Kidney epithelial cell (primary cell): ENCODE measurements at regions not wholly inside any gene's neighbourhood (a gene's known extent, or its start where the extent isn't known, plus 50 kb on each side); places are given as distances from the start of the nearest gene placed in this dataset.

Experiments used
- DNase-seq: peaks from one replicate; pipeline ENCODE4 v3.0.0-alpha.2; 2010; ENCODE audit warnings: low read depth
- H3K27me3 ChIP-seq: 2 replicates; pipeline ENCODE4 v1.6.0; 2011; ENCODE audit warnings: low read length; ENCODE audit not compliant: control insufficient read depth, insufficient read depth
- H3K36me3 ChIP-seq: 2 replicates; pipeline ENCODE4 v1.5.1; 2011; ENCODE audit warnings: low read length; ENCODE audit not compliant: control insufficient read depth, insufficient read depth
- H3K4me3 ChIP-seq: 2 replicates; pipeline ENCODE4 v1.5.1; 2011; ENCODE audit warnings: low read depth, mild to moderate bottlenecking, control low read depth, low read length
- TF ChIP-seq, protein P1 (sequence below): IDR thresholded peaks from 2 replicates; pipeline ENCODE4 v1.5.1; 2011; ENCODE audit warnings: mild to moderate bottlenecking, moderate library complexity, low read length, control low read depth, inconsistent platforms; ENCODE audit not compliant: insufficient read depth, poor library complexity, severe bottlenecking

DNA sequence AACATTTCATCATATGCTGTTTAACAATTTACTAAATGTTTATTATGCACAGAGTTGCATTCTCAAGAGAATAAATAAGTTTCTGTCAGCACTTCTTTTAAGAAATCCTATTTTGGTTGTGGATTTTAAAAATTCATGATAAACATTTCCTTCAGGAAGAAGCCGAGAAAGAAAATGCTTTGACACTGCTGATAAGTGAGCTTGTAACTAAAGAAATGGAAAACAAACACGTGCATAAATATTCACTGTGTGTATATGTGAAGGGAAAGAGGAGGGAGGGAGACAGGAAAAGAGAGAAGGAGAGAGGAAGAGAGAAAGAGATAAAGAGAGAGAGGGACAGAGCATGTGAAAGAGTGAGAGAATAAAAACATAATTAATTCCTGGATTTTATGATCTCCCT is 1165.0 kb downstream of the DIAPH3 start:
- Histone ChIP-seq H3K36me3 (no peaks in the 10 kb centered on the region), H3K4me3 (no peak overlapping the region), H3K27me3 (no peaks in the 10 kb centered on the region)
- no peak for DNase-seq
- TF ChIP-seq, protein P1, sequence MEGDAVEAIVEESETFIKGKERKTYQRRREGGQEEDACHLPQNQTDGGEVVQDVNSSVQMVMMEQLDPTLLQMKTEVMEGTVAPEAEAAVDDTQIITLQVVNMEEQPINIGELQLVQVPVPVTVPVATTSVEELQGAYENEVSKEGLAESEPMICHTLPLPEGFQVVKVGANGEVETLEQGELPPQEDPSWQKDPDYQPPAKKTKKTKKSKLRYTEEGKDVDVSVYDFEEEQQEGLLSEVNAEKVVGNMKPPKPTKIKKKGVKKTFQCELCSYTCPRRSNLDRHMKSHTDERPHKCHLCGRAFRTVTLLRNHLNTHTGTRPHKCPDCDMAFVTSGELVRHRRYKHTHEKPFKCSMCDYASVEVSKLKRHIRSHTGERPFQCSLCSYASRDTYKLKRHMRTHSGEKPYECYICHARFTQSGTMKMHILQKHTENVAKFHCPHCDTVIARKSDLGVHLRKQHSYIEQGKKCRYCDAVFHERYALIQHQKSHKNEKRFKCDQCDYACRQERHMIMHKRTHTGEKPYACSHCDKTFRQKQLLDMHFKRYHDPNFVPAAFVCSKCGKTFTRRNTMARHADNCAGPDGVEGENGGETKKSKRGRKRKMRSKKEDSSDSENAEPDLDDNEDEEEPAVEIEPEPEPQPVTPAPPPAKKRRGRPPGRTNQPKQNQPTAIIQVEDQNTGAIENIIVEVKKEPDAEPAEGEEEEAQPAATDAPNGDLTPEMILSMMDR: no peak

DNA sequence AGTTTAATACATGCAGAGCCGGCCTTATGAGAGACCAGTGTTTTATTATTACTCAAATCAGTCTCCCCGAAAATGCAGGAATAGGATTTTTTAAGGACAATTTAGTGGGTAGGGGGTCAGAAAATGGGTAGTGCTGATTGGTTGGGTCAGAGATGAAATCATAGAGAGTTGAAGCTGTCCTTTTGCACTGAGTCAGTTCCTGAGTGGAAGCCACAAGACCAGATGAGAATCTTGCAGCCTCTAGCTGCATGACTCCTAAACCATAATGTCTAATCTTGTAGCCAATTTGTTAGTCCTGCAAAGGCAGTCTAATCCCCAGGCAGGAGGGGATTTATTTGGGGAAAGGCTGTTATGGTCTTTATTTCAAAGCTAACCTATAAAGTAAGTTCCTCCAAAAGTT is 1163.9 kb downstream of the DIAPH3 start:
- TF ChIP-seq, protein P1: no peak
- Histone ChIP-seq H3K4me3 (no peak overlapping the region), H3K27me3 (no peaks in the 10 kb centered on the region), H3K36me3 (no peaks in the 10 kb centered on the region)
- DNase-seq: no peak

DNA sequence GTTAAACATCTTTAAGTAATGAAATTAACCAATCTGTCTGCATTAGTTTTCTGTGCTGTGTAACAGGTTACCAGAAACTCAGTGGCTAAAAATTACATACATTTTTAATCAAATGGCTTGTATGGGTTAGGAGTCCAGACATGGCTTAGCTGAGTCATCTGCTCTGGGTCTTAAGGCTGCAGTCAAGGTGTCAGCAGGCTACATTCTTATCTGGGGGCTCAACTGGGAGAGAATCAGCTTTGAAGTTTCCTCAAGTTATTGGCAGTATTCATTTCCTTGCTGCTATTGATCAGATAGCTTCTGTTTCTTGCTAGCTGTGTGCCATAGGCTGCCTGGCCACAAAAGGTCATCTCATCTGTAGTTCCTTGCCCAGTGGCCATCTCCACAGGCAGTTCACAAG is 1163.0 kb downstream of the DIAPH3 start:
- no peak for DNase-seq
- no peaks in the 10 kb centered on the region for H3K27me3 ChIP-seq
- H3K36me3 ChIP-seq: no peaks in the 10 kb centered on the region
- TF ChIP-seq, protein P1: no peak
- H3K4me3 ChIP-seq: no peak overlapping the region

DNA sequence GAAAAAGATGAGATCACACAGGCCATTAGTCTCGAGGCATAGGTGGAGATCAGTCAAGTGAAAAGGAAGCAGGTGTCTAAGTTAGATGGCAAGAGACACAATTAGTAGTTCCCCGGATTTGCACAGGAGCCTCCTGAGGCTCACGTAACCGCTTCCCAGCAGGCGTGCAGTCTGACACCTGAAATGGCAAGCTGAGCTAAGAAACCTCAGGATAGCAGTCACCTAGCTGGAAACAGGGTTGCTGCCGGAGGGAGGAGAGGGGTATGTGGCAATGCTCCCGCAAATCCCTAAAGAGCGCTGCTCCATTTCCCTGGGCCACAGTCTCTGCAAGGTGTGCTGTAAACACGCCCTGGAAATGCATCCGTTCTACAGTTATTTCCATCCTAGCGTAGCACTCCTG is 1151.0 kb downstream of the DIAPH3 start:
- no peak overlapping the region for H3K4me3 ChIP-seq
- no peaks in the 10 kb centered on the region for H3K36me3 ChIP-seq
- no peak for DNase-seq
- no peaks in the 10 kb centered on the region for H3K27me3 ChIP-seq
- TF ChIP-seq, protein P1: no peak

DNA sequence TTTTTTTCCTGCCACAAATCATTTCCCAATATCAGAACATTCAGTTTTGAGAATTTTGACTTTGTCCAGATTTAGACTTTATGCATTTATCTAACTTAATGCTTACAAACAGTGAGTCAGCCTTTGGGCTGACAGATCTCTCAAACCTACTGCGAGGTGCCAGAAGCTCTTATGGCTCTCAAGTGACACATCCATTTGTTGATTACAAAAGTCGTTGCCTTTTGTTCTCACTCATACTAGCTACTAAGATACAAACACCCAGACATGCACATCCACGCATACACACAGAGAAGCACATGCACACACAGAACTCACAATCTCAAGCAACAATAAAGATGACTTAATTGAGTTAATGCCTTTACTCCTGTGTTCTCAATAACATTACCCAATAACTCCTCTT is 1147.5 kb downstream of the DIAPH3 start:
- no peaks in the 10 kb centered on the region for H3K27me3 ChIP-seq
- DNase-seq: no peak
- no peaks in the 10 kb centered on the region for H3K36me3 ChIP-seq
- TF ChIP-seq, protein P1: no peak
- H3K4me3 ChIP-seq: no peak overlapping the region

DNA sequence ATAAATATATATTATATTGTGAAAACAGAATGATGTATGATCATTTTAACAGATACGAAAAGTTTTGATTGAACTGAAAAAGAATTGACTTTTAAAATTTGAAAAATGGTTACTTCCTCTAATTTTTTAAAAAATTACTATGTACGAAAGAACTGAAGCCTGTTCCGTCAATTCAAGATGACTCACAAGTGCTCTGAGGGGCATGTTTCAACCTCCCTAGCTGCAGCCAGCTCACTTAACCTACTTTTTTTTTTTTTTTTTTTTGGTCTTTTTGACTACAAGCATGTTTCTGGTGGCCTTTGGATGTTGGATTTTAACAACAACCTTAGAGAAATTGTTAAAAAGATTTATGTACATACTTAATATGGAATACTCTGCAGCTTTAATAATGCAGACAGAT is 1139.3 kb downstream of the DIAPH3 start:
- Histone ChIP-seq H3K4me3 (no peak overlapping the region), H3K36me3 (no peaks in the 10 kb centered on the region), H3K27me3 (no peaks in the 10 kb centered on the region)
- TF ChIP-seq, protein P1: no peak
- no peak for DNase-seq
